Chondrocyte (in vitro differentiated cells): ENCODE measurements at regions not wholly inside any gene's neighbourhood (a gene's known extent, or its start where the extent isn't known, plus 50 kb on each side); places are given as distances from the start of the nearest gene placed in this dataset.
A peak's percentile ranks its signal among the peaks of the same experiment; 100 is the strongest.

Experiments used
- DNase-seq: peaks from one replicate; pipeline ENCODE4 v3.0.0; 2021; ENCODE audit warnings: mixed read lengths, low spot score
- H3K27ac Mint-ChIP-seq: one replicate; pipeline ENCODE4 v1.8.0; 2021; ENCODE audit warnings: mild to moderate bottlenecking, moderate library complexity, mixed read lengths; ENCODE audit not compliant: unreplicated experiment
- H3K27me3 Mint-ChIP-seq: 2 replicates; pipeline ENCODE4 v1.8.0; 2021; ENCODE audit warnings: low read depth, mixed read lengths
- H3K36me3 Mint-ChIP-seq: 2 replicates; pipeline ENCODE4 v1.8.0; 2021; ENCODE audit warnings: low read depth, mixed read lengths
- H3K4me1 Mint-ChIP-seq: 2 replicates; pipeline ENCODE4 v1.8.0; 2021; ENCODE audit warnings: low read depth, mild to moderate bottlenecking, mixed read lengths
- H3K4me3 Mint-ChIP-seq: one replicate; pipeline ENCODE4 v1.8.0; 2021; ENCODE audit warnings: mild to moderate bottlenecking, moderate library complexity, mixed read lengths; ENCODE audit not compliant: unreplicated experiment
- H3K9me3 Mint-ChIP-seq: 2 replicates; pipeline ENCODE4 v1.8.0; 2021; ENCODE audit warnings: low read depth, mixed read lengths
- TF ChIP-seq, protein P1 (sequence below): fragments of 200-600 bp; sonication (generic); IDR thresholded peaks from 2 replicates; pipeline ENCODE4 v1.5.0; 2021; ENCODE audit warnings: antibody characterized with exemption, mild to moderate bottlenecking, moderate library complexity

DNA sequence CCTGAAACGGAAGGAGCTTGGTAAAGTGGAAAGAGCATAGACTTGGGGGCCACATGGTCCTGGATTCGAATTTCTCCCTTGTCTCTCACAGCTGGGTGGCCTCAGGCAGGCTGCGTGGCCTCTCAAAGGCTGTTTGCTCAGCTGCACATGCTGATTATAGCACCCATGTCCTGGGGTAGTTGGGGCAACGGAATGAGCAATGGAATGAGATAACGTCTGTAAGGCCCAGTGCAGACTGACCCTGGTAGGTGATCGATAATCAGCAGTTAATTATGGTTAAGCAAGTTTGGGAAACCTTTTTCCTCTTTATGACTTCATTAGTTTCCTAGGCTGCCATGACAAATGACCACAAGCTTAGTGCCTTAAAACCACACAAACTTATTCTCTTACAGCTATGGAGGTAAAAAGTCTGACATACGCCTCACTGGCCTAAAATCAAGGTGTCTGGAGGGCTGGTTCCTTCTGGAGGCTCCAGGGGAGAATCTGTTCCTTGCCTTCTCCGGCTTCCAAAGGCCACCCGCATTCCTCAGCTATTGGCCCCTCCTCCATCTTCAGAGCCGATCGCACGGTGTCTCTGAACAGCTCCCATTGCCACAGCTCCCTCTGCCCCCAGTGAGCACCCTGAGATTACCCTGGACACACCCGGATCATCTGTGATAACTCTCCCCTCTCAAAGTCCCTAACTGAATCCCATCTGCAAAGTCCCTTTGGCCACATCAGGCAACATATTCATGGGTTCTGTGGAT is 294.9 kb upstream of the FOXF1 start:
- Mint-ChIP-seq H3K36me3 (no peaks in the 10 kb centered on the region), H3K27me3 (peaks cover 19% of the 10 kb centered on the region), H3K4me1 (no peaks in the 10 kb centered on the region), H3K4me3 (no peak overlapping the region), H3K27ac (no peak overlapping the region), H3K9me3 (peaks cover 5% of the 10 kb centered on the region)
- DNase-seq = peak; percentile 34
- TF ChIP-seq, protein P1, sequence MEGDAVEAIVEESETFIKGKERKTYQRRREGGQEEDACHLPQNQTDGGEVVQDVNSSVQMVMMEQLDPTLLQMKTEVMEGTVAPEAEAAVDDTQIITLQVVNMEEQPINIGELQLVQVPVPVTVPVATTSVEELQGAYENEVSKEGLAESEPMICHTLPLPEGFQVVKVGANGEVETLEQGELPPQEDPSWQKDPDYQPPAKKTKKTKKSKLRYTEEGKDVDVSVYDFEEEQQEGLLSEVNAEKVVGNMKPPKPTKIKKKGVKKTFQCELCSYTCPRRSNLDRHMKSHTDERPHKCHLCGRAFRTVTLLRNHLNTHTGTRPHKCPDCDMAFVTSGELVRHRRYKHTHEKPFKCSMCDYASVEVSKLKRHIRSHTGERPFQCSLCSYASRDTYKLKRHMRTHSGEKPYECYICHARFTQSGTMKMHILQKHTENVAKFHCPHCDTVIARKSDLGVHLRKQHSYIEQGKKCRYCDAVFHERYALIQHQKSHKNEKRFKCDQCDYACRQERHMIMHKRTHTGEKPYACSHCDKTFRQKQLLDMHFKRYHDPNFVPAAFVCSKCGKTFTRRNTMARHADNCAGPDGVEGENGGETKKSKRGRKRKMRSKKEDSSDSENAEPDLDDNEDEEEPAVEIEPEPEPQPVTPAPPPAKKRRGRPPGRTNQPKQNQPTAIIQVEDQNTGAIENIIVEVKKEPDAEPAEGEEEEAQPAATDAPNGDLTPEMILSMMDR = no peak

DNA sequence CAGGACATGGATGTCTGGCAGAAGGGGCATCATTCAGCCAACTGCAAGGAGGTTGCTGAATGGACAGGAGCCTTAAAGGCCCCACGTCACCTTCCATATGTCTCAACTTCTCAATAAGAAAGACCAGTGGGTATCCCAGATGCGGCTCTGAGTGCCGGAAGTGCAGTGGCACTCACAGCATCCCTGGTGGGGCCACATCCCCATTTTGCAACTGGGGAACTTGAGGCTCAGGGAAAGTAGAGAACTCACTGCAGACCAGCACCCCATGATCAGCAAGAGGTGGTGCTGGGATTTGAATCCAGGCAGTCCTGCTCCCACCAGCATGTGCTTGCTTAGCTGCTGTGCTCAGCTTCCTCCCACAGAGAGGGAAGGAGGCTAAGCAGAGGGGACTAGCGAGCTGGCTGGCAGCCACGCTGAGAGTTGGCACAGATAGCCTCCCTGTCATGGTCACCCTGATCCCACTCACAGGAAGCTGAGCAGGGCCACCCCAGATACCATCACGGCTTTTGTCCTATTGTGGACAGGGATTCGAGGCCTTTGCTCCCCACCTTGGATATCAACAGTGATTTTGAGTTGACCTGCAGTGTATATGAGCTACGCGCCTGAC is 294.2 kb upstream of the FOXF1 start:
- Mint-ChIP-seq H3K4me1 (no peaks in the 10 kb centered on the region), H3K4me3 (no peak overlapping the region), H3K36me3 (no peaks in the 10 kb centered on the region), H3K9me3 (peaks cover 5% of the 10 kb centered on the region), H3K27me3 (peaks cover 23% of the 10 kb centered on the region), H3K27ac (no peak overlapping the region)
- DNase-seq = peak; percentile 57
- TF ChIP-seq, protein P1 = no peak

DNA sequence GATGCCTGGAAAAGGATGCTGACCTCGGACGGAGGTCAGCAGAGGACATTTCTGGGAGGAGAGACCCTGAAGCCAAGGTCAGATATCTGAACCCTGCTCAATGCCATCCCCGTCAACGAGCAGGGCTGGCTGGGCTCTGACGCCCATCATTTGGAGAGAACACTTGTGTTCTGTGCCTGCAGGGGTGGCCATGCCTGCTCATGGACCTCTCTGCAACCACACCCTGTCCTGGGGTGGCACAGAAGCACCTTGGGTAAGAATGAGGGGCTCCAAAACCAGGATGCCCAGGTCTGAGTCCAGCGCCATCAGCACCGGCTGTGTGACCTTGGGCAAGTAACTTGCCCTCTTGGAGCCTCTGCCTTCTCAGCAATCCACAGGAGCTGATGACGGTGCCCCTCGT is 293.7 kb upstream of the FOXF1 start:
- no peak overlapping the region for H3K27ac Mint-ChIP-seq
- TF ChIP-seq, protein P1 = no peak
- no peak overlapping the region for H3K4me3 Mint-ChIP-seq
- H3K9me3 Mint-ChIP-seq = peaks cover 5% of the 10 kb centered on the region
- H3K4me1 Mint-ChIP-seq = no peaks in the 10 kb centered on the region
- DNase-seq = no peak
- no peaks in the 10 kb centered on the region for H3K36me3 Mint-ChIP-seq
- H3K27me3 Mint-ChIP-seq = peaks cover 23% of the 10 kb centered on the region

DNA sequence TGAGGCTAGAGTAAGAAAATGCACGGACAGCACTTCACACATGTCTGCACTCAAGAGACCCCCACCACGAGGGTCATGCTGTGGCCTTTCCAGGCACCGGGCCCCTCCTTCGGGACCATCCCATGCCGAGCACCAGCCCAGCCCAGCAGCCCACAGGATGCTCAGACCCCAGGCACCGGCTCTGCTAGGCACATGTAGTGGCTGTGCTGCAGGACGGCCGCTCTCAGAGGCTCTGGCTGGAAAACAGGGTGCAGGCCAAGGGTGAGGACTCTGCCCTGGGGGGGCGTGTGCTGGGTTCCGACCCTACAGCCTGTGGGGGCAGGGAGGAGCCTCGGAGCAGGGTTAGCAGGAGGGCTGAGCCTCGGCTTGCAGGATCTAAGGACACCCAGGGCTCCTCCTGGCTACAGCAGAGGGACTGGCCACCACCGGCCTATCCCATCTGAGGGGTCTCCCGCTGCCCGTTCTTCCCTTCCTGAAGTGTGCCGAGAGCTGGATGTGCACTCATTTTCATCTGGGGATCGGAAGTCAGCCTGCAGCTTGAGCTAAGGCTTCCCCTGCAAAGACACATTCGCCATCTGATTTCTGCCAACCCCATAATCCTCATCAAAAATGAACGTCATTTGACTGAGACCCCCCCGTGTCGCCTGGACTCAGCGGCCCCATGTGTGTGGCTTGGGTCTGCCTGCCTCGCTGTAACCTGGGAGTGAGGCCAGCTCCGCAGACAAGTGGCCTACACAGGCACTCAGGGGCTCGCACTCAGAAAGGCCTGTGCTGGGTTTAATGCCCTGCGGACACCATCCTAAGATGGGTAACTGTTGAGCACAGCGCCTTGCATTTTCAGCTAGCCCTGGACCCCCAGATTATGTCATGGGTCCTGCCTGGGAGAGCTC is 293.1 kb upstream of the FOXF1 start:
- H3K27ac Mint-ChIP-seq = no peak overlapping the region
- H3K9me3 Mint-ChIP-seq = peaks cover 5% of the 10 kb centered on the region
- H3K36me3 Mint-ChIP-seq = no peaks in the 10 kb centered on the region
- H3K4me3 Mint-ChIP-seq = no peak overlapping the region
- peaks cover 23% of the 10 kb centered on the region for H3K27me3 Mint-ChIP-seq
- peak; percentile 68 for DNase-seq
- peaks cover 6% of the 10 kb centered on the region for H3K4me1 Mint-ChIP-seq
- TF ChIP-seq, protein P1 = no peak

DNA sequence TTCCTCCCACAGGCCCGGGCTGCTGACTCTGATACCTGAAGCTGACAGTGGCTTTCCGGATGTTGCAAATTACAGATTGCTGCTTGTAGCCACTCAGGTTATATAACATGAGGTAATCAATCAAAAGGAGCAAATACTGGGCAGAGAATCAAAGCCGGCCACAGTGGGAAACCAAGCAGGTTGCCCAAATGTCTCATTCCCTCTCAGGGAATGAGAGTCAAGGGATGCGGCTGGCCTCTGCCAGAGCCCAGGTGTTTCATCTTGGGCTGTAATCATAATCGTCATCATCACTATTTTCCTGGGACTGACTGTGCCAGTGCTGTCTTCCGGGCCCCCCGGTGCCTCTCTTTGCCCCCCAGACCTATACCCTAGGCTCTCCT is 292.4 kb upstream of the FOXF1 start:
- no peaks in the 10 kb centered on the region for H3K36me3 Mint-ChIP-seq
- H3K27me3 Mint-ChIP-seq = peaks cover 23% of the 10 kb centered on the region
- H3K4me1 Mint-ChIP-seq = peaks cover 13% of the 10 kb centered on the region
- peak; percentile 19 for DNase-seq
- peaks cover under 1% of the 10 kb centered on the region for H3K9me3 Mint-ChIP-seq
- TF ChIP-seq, protein P1 = no peak
- no peak overlapping the region for H3K27ac Mint-ChIP-seq
- no peak overlapping the region for H3K4me3 Mint-ChIP-seq
